ENCODE measurements at regions not wholly inside any gene's neighbourhood (a gene's known extent, or its start where the extent isn't known, plus 50 kb on each side); places are given as distances from the start of the nearest gene placed in this dataset.

DNA sequence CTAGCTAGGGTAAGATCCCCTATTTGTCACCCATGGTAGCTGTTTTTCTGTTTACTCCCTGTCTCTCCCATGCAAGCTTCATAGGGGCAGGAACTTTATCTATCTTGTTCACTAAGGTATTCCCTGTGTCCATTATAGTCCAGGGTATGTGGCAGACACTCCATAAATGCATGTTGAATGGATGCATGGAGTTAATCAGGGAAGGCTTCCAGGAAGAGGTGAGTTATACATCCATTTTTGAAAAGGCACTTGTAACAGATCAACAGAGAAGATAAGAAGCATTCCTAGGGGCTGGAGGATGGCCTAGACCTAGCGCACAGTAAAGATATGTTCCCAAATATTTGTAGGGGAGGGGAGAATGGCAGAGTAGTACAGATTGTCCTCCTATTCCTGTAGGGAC lies 130.3 kb downstream of the BUD13 start:
- H3K36me3 ChIP-seq (ENCODE audit: control insufficient read depth in 2 of 2, insufficient read depth in 2 of 2, low read length in 2 of 2), result no peaks in the 10 kb centered on the region

DNA sequence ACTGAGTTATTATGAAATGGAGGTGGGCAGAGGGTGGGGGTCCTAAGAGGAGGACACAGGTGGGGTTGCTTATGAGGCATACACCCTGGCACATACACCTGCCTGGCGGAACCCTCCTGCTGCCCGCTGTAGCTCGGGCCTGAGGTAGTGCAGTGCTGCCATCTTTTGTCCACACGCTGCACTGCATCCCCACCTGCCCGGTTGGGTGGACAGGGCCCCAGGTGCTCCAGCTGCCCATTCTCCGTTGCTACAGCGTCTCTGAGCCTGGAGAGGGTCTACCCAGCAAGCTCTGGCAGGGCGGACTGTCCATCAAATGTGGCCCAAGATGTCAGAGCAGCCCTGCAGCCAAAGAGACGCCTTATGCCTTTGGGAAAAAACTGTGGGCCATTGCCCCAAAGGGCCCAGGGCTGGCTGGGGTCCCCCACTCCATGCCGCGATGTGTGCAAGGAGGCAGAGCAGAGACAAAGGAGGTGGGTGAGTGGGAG lies 131.2 kb downstream of the BUD13 start:
- Histone ChIP-seq H3K9ac (ENCODE audit: low read length in 2 of 2) (no peak overlapping the region), H3K9me3 (ENCODE audit: control insufficient read depth in 2 of 2, low read length in 2 of 2) (peaks cover 0 to 2% of the 10 kb centered on the region in 2 donors), H3K36me3 (ENCODE audit: control insufficient read depth in 2 of 2, insufficient read depth in 2 of 2, low read length in 2 of 2) (no peaks in the 10 kb centered on the region), H3K27ac (ENCODE audit: low read length) (no peak overlapping the region), H3K4me1 (ENCODE audit: control insufficient read depth, insufficient read depth, low read length) (no peaks in the 10 kb centered on the region), H3K27me3 (ENCODE audit: control insufficient read depth in 1 of 2, insufficient read depth in 2 of 2, low read length in 2 of 2) (peaks cover 0 to 12% of the 10 kb centered on the region in 2 donors), H3K4me3 (ENCODE audit: low read length in 2 of 2) (no peak overlapping the region)

More for the DNA sequence above, 130.3 kb downstream of the BUD13 start:
- Histone ChIP-seq H3K27me3 (ENCODE audit: control insufficient read depth in 1 of 2, insufficient read depth in 2 of 2, low read length in 2 of 2) (peaks cover 0 to 12% of the 10 kb centered on the region in 2 donors), H3K4me1 (ENCODE audit: control insufficient read depth, insufficient read depth, low read length) (no peaks in the 10 kb centered on the region), H3K9ac (ENCODE audit: low read length in 2 of 2) (no peak overlapping the region), H3K9me3 (ENCODE audit: control insufficient read depth in 2 of 2, low read length in 2 of 2) (peaks cover 0 to 2% of the 10 kb centered on the region in 2 donors), H3K4me3 (ENCODE audit: low read length in 2 of 2) (no peak overlapping the region), H3K27ac (ENCODE audit: low read length) (no peak overlapping the region)

DNA sequence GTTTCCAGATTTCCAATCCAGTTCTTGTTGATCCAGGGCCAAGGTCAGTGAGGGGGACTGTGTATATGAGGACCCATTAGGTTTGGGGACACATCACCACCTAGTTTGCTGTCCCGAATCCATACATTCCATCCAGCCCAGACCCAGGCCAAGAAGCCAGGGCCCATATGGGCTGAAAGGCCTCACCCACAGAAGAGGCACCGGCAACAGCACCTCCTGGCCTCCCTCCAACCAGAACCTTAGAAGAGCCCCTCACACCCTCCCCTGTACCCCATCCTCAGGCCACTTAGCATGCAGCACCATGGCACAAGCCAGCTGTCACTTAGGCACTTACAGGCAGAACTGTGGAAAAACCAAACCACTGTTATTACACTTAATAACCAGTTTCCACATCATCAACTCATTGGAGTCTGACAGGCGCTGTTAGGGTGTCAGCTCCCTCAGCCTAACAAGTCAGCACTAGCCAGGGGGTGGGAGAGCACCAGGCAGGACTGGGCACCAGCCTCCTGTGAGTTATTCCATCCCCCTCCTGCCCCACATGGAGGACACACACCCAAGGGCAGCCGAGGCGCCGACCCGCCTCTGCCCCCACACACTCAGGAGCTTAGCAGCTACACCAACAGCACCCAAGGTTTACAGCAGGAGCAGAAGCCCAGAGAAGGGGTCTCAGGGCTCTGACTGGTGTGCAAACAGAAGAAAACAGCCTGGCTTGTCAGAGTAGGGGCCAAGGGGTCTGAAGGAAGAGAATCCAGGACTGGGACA lies 132.0 kb downstream of the BUD13 start:
- Histone ChIP-seq H3K27me3 (ENCODE audit: control insufficient read depth in 1 of 2, insufficient read depth in 2 of 2, low read length in 2 of 2) (peaks cover 0 to 14% of the 10 kb centered on the region in 2 donors), H3K27ac (ENCODE audit: low read length) (no peak overlapping the region), H3K4me1 (ENCODE audit: control insufficient read depth, insufficient read depth, low read length) (no peaks in the 10 kb centered on the region), H3K9me3 (ENCODE audit: control insufficient read depth in 2 of 2, low read length in 2 of 2) (peaks cover 0 to under 1% of the 10 kb centered on the region in 2 donors), H3K4me3 (ENCODE audit: low read length in 2 of 2) (no peak overlapping the region), H3K36me3 (ENCODE audit: control insufficient read depth in 2 of 2, insufficient read depth in 2 of 2, low read length in 2 of 2) (no peaks in the 10 kb centered on the region), H3K9ac (ENCODE audit: low read length in 2 of 2) (no peak overlapping the region)

DNA sequence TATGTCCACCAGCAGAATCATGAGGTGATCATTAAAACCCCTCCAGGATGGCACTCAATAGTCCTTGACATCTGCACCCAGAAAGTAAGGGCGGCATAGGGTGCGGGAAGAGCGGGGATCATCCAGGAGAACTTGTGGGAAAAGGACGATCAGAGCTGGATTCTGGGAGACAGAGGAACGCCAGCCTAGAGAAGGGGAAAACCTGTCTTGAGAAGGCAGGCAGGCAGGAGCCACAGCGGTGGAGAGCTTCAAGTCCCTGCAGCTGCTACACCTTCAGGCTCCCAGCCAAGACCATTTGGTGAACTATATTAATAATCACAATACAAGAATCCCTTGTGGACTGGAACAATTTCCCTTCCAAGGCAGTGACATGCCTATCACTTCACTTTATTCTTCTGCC lies 134.3 kb downstream of the BUD13 start:
- H3K9ac ChIP-seq (ENCODE audit: low read length in 2 of 2), result no peak overlapping the region
- no peak overlapping the region for H3K4me3 ChIP-seq (ENCODE audit: low read length in 2 of 2)
- no peaks in the 10 kb centered on the region for H3K36me3 ChIP-seq (ENCODE audit: control insufficient read depth in 2 of 2, insufficient read depth in 2 of 2, low read length in 2 of 2)
- peaks cover 0 to 19% of the 10 kb centered on the region in 2 donors for H3K27me3 ChIP-seq (ENCODE audit: control insufficient read depth in 1 of 2, insufficient read depth in 2 of 2, low read length in 2 of 2)
- no peaks in the 10 kb centered on the region for H3K4me1 ChIP-seq (ENCODE audit: control insufficient read depth, insufficient read depth, low read length)
- no peak overlapping the region for H3K27ac ChIP-seq (ENCODE audit: low read length)
- peaks cover 6 to 9% of the 10 kb centered on the region in 2 donors for H3K9me3 ChIP-seq (ENCODE audit: control insufficient read depth in 2 of 2, low read length in 2 of 2)

DNA sequence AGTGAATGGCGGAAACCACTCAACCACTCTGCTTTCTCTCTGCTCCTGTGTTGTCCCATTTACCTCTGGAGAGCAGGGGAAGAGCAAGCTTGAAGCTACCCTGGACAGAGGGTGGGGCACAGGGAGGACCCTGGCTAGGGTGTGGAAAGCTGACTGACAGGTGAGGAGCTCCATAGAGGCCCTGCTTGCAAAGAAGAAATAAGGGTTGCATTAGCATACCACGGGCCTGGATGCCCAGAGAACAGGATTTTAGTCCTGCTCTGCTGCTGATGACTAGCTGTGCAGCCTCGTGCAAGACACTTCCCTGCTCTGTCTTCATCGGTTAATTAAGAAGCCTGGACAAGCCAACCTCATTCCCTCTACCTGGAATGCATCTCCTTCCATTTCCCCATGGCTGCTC lies 135.0 kb downstream of the BUD13 start:
- Histone ChIP-seq H3K9me3 (ENCODE audit: control insufficient read depth in 2 of 2, low read length in 2 of 2) (peaks cover 6 to 9% of the 10 kb centered on the region in 2 donors), H3K36me3 (ENCODE audit: control insufficient read depth in 2 of 2, insufficient read depth in 2 of 2, low read length in 2 of 2) (no peaks in the 10 kb centered on the region), H3K27ac (ENCODE audit: low read length) (no peak overlapping the region), H3K9ac (ENCODE audit: low read length in 2 of 2) (no peak overlapping the region), H3K4me3 (ENCODE audit: low read length in 2 of 2) (no peak overlapping the region), H3K4me1 (ENCODE audit: control insufficient read depth, insufficient read depth, low read length) (no peaks in the 10 kb centered on the region), H3K27me3 (ENCODE audit: control insufficient read depth in 1 of 2, insufficient read depth in 2 of 2, low read length in 2 of 2) (peaks cover 0 to 17% of the 10 kb centered on the region in 2 donors)

DNA sequence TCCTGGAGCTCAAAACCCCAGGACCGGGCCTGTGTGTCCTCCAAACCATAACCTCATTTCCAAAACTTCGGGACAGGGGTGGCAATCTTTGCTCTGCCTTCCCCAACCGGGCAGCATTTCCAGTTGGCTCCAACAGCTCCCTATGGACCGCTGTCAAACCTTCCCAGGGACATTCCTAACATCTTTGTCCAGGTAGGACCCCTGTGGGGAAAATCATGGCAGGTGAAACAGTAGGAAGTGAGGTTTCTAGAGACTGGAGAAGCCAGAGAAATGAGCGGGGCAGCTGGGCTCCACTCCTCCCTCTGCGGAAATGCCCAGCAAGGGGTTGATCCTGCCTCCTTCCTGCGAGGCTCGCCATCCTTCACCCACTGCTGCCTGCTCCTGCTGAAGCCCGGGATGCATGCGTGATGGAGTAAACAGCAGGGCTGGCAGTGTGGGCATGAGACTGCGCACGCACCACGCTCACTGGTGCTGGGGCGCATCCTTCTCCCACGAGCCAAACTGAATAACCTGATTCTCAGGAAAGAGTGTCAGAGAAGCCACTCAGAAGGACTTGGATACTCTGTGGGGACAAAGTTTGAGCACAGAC lies 136.4 kb downstream of the BUD13 start:
- peaks cover 0 to 14% of the 10 kb centered on the region in 2 donors for H3K27me3 ChIP-seq (ENCODE audit: control insufficient read depth in 1 of 2, insufficient read depth in 2 of 2, low read length in 2 of 2)

DNA sequence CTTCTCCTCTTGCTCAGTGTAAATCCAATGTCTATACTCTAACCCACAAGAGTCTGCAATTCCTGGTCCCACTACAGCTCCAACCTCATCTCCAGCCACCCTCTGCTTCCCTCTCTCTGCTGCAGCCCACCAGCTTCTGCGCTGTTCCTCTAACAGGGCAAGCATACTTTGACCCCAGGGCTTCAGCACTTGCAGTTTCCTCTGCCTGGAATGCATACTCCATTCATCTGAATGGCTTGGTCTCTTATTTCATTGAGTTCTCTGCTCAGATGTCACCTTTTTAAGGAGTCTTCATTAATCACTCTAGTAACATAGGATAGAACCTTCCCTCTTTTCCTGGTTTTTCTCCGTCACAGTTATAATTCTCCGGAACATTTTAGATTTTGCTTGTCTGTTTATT lies 141.6 kb downstream of the BUD13 start:
- H3K27ac ChIP-seq (ENCODE audit: low read length), result no peak overlapping the region
- no peaks in the 10 kb centered on the region for H3K4me1 ChIP-seq (ENCODE audit: control insufficient read depth, insufficient read depth, low read length)
- peaks cover 6 to 9% of the 10 kb centered on the region in 2 donors for H3K9me3 ChIP-seq (ENCODE audit: control insufficient read depth in 2 of 2, low read length in 2 of 2)
- no peak overlapping the region for H3K4me3 ChIP-seq (ENCODE audit: low read length in 2 of 2)
- H3K36me3 ChIP-seq (ENCODE audit: control insufficient read depth in 2 of 2, insufficient read depth in 2 of 2, low read length in 2 of 2), result no peaks in the 10 kb centered on the region
- H3K27me3 ChIP-seq (ENCODE audit: control insufficient read depth in 1 of 2, insufficient read depth in 2 of 2, low read length in 2 of 2), result peaks cover 0 to 6% of the 10 kb centered on the region in 2 donors
- no peak overlapping the region for H3K9ac ChIP-seq (ENCODE audit: low read length in 2 of 2)

More for the DNA sequence above, 136.4 kb downstream of the BUD13 start:
- H3K9me3 ChIP-seq (ENCODE audit: control insufficient read depth in 2 of 2, low read length in 2 of 2), result peaks cover 6 to 9% of the 10 kb centered on the region in 2 donors
- H3K36me3 ChIP-seq (ENCODE audit: control insufficient read depth in 2 of 2, insufficient read depth in 2 of 2, low read length in 2 of 2), result no peaks in the 10 kb centered on the region
- H3K4me3 ChIP-seq (ENCODE audit: low read length in 2 of 2), result no peak overlapping the region
- no peak overlapping the region for H3K27ac ChIP-seq (ENCODE audit: low read length)
- no peak overlapping the region for H3K9ac ChIP-seq (ENCODE audit: low read length in 2 of 2)
- no peaks in the 10 kb centered on the region for H3K4me1 ChIP-seq (ENCODE audit: control insufficient read depth, insufficient read depth, low read length)

DNA sequence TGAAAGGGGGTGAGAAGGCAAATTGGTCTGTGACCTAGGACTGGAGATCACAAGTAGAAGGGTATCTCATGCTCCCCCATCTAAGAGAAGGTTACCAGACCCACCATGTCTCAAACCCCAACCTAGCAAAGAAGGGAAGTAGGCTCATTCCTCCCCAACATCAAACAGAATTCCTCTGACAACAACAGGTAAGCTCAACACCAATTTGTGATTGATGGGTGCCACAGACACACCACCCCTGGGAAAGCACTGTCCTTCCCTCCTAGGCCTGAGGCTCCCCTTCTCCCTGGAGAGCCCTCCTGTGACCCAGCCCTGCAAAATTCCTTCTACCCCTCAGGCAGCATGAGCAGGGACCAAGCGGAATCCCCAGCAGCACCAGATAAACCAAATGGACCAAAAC lies 154.3 kb downstream of the BUD13 start:
- no peak overlapping the region for H3K27ac ChIP-seq (ENCODE audit: low read length)
- H3K9me3 ChIP-seq (ENCODE audit: control insufficient read depth in 2 of 2, low read length in 2 of 2), result peaks cover 2 to 4% of the 10 kb centered on the region in 2 donors

DNA sequence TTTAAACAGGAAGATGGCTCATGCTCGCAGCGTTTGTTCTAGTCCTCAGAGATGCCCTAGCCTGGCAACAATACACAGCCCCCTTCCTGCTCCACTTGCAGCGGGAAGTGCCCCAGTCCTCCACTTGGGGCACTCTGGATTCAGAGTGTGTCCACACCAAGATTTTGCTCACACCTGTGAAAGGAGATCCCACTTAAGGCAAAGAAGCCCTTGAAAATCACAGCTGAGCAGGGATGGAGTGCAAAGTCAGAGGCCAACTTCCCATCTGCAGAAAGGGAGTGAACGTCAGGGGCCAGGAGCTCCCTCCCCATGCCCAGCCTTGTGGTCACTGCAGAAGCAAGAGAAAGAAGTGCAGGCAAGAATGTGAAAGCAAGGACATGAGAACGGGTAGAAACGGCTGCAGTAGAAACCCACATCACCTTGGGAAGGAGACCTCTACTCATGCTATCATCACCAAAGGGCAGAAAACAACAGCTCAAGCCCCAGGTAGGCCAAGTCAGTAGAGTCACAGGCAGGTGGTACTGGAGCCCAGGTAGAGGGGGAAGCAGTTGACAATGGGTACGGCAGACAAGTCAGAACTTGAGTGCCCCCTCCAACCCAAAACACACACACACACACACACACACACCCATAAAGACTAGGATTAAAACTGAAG lies 157.4 kb downstream of the BUD13 start:
- Histone ChIP-seq H3K36me3 (ENCODE audit: control insufficient read depth in 2 of 2, insufficient read depth in 2 of 2, low read length in 2 of 2) (no peaks in the 10 kb centered on the region), H3K27me3 (ENCODE audit: control insufficient read depth in 1 of 2, insufficient read depth in 2 of 2, low read length in 2 of 2) (peaks cover 0 to 6% of the 10 kb centered on the region in 2 donors), H3K27ac (ENCODE audit: low read length) (no peak overlapping the region), H3K9ac (ENCODE audit: low read length in 2 of 2) (no peak overlapping the region), H3K4me1 (ENCODE audit: control insufficient read depth, insufficient read depth, low read length) (no peaks in the 10 kb centered on the region), H3K4me3 (ENCODE audit: low read length in 2 of 2) (no peak overlapping the region), H3K9me3 (ENCODE audit: control insufficient read depth in 2 of 2, low read length in 2 of 2) (peaks cover 4 to 9% of the 10 kb centered on the region in 2 donors)

More for the DNA sequence above, 154.3 kb downstream of the BUD13 start:
- H3K4me1 ChIP-seq (ENCODE audit: control insufficient read depth, insufficient read depth, low read length), result no peaks in the 10 kb centered on the region
- no peaks in the 10 kb centered on the region for H3K36me3 ChIP-seq (ENCODE audit: control insufficient read depth in 2 of 2, insufficient read depth in 2 of 2, low read length in 2 of 2)
- no peak overlapping the region for H3K9ac ChIP-seq (ENCODE audit: low read length in 2 of 2)
- H3K27me3 ChIP-seq (ENCODE audit: control insufficient read depth in 1 of 2, insufficient read depth in 2 of 2, low read length in 2 of 2), result peaks cover 0 to 6% of the 10 kb centered on the region in 2 donors
- H3K4me3 ChIP-seq (ENCODE audit: low read length in 2 of 2), result no peak overlapping the region

DNA sequence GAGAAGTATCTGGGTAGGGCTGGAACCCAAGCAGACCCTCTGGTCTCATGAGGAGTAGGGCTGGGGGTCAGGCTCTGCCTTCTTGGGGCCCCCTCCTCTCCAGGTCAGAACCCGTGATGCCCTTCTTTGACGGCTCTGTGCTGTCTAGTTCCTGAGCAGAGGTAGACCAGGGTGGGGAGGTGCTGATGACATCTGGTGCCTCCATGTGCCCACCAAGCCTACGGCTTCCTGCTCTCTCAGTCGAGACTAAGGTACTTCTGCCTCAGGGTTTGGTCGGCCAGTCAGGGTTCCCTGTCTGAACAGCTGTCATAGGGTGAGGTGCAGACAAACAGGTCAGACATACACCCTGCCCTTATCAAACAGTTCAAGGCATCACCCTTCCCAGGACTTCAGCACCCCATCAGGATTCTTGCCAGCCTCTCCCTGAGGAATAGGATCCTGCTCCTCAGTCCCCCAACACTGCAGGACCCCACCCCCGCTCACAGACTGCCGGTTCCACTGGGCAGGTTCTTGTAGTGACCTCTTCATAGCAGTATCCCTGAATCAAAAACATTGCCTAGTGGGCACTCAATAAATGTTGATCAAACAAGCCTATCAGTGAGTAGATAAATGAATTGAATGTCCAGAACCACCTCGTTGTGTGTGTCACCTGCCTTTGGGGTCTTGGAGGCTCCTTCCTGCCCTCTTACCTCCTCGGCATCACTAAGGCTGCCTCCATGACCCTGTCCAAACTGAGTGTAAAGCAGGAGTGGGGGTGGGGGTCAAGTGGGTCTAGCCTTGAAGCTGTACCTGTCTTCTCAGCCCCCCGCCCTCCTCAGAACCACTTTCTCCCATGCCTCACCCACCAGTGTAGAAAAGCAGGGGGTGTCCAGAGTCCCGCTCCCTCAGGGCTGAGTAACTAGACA lies 158.2 kb downstream of the BUD13 start:
- Histone ChIP-seq H3K27me3 (ENCODE audit: control insufficient read depth in 1 of 2, insufficient read depth in 2 of 2, low read length in 2 of 2) (peaks cover 0 to 6% of the 10 kb centered on the region in 2 donors), H3K9me3 (ENCODE audit: control insufficient read depth in 2 of 2, low read length in 2 of 2) (peaks cover 4 to 9% of the 10 kb centered on the region in 2 donors), H3K4me1 (ENCODE audit: control insufficient read depth, insufficient read depth, low read length) (no peaks in the 10 kb centered on the region), H3K9ac (ENCODE audit: low read length in 2 of 2) (no peak overlapping the region), H3K36me3 (ENCODE audit: control insufficient read depth in 2 of 2, insufficient read depth in 2 of 2, low read length in 2 of 2) (no peaks in the 10 kb centered on the region), H3K4me3 (ENCODE audit: low read length in 2 of 2) (no peak overlapping the region), H3K27ac (ENCODE audit: low read length) (no peak overlapping the region)

All from stomach smooth muscle (tissue), 2 donors.